ENCODE measurements at regions not wholly inside any gene's neighbourhood (a gene's known extent, or its start where the extent isn't known, plus 50 kb on each side); places are given as distances from the start of the nearest gene placed in this dataset.

GRCh38 chr1:106568201-106568974 is 488.1 kb upstream of the PRMT6 start:
- TF ChIP-seq CTCF (IDR thresholded peaks at IDR 0.05): no peak
- TF ChIP-seq POLR2A (IDR thresholded peaks at IDR 0.05): no peak
